SK-N-SH (cell line): ENCODE measurements at regions not wholly inside any gene's neighbourhood (a gene's known extent, or its start where the extent isn't known, plus 50 kb on each side); places are given as distances from the start of the nearest gene placed in this dataset.

Experiments used
- CTCF ChIA-PET: fragments of 300-600, 350-600 bp; formaldehyde crosslinking; extraction: SDS; loops from one replicate; lab custom pipeline; 2021; lab: Yijun Ruan, JAX
- POLR2A ChIA-PET: fragments of 350-600 bp; sonication (Branson Sonifier 250); formaldehyde crosslinking; extraction: SDS; loops from one replicate; lab custom pipeline; 2020; ENCODE audit warnings: antibody characterized with exemption, inconsistent platforms; lab: Yijun Ruan, JAX
- DNase-seq: peaks from one replicate; pipeline ENCODE4 v3.0.0; 2012
- H2AFZ ChIP-seq: fragments of 200-600 bp; sonication (generic); 2 replicates; pipeline ENCODE4 v1.8.1; 2016; ENCODE audit warnings: antibody characterized with exemption, mild to moderate bottlenecking, low read depth
- H3F3A ChIP-seq: fragments of 200-600 bp; sonication (generic); replicated peaks from 2 replicates; pipeline ENCODE3; 2016; ENCODE audit warnings: antibody characterized with exemption, mild to moderate bottlenecking; ENCODE audit not compliant: insufficient read depth
- H3K27ac ChIP-seq, 2 experiments: fragments of 200-500 bp in 1 of 2; fragments of 200-600 bp in 1 of 2; sonication (Bioruptor generic) in 1 of 2; sonication (generic), shearing (Covaris generic) in 1 of 2; 2 replicates each; pipeline versions ENCODE4 v1.5.1 to v1.6.1; 2014 to 2016; ENCODE audit warnings: low read depth in 2 of 2, inconsistent platforms in 1 of 2, low read length in 1 of 2, mild to moderate bottlenecking in 1 of 2, mixed read lengths in 1 of 2
- H3K27me3 ChIP-seq: fragments of 200-600 bp; sonication (generic), shearing (Covaris generic); 2 replicates; pipeline ENCODE4 v1.6.1; 2016; ENCODE audit warnings: mixed run types; ENCODE audit not compliant: insufficient read depth
- H3K36me3 ChIP-seq, 2 experiments: fragments of 200-500 bp in 1 of 2; fragments of 200-600 bp in 1 of 2; sonication (Bioruptor generic) in 1 of 2; sonication (generic) in 1 of 2; replicated peaks in 1 of 2; 2 replicates each; pipeline versions ENCODE3 to v1.5.1; 2014 to 2016; ENCODE audit warnings: low read length in 1 of 2, mild to moderate bottlenecking in 1 of 2; ENCODE audit not compliant: insufficient read depth in 2 of 2, control insufficient read depth in 1 of 2
- H3K4me1 ChIP-seq, 2 experiments: fragments of 200-500 bp in 1 of 2; fragments of 200-600 bp in 1 of 2; sonication (Bioruptor generic) in 1 of 2; sonication (generic), shearing (Covaris generic) in 1 of 2; 2 replicates each; pipeline versions ENCODE4 v1.5.1 to v1.6.1; 2014 to 2016; ENCODE audit warnings: low read depth in 1 of 2, low read length in 1 of 2, mixed run types in 1 of 2; ENCODE audit not compliant: insufficient read depth in 2 of 2, control insufficient read depth in 1 of 2
- H3K4me2 ChIP-seq: fragments of 200-600 bp; sonication (generic), shearing (Covaris generic); 2 replicates; pipeline ENCODE4 v1.6.1; 2017; ENCODE audit warnings: mixed run types
- H3K4me3 ChIP-seq, 2 experiments: fragments of 200-500 bp in 1 of 2; fragments of 200-600 bp in 1 of 2; sonication (Bioruptor generic) in 1 of 2; sonication (generic), shearing (Covaris generic) in 1 of 2; 2 replicates each; pipeline versions ENCODE4 v1.5.1 to v1.8.1; 2014 to 2016; ENCODE audit warnings: low read depth in 2 of 2, inconsistent platforms in 1 of 2, low read length in 1 of 2, mild to moderate bottlenecking in 1 of 2, mixed read lengths in 1 of 2, moderate library complexity in 1 of 2
- H3K79me2 ChIP-seq: fragments of 200-600 bp; sonication (generic); 2 replicates; pipeline ENCODE4 v1.8.1; 2017; ENCODE audit warnings: mild to moderate bottlenecking; ENCODE audit not compliant: insufficient read depth
- H3K9ac ChIP-seq: fragments of 200-600 bp; sonication (generic); 2 replicates; pipeline ENCODE4 v1.6.1; 2017; ENCODE audit warnings: mixed run types
- H3K9me2 ChIP-seq: fragments of 200-600 bp; sonication (generic); 2 replicates; pipeline ENCODE4 v1.6.1; 2017; ENCODE audit warnings: mixed run types
- H3K9me3 ChIP-seq: fragments of 200-600 bp; sonication (generic); 2 replicates; pipeline ENCODE4 v1.6.1; 2017; ENCODE audit warnings: mixed run types, mild to moderate bottlenecking, moderate library complexity
- H4K20me1 ChIP-seq: fragments of 200-600 bp; sonication (generic); 2 replicates; pipeline ENCODE4 v1.6.1; 2017; ENCODE audit warnings: mild to moderate bottlenecking, mixed run types; ENCODE audit not compliant: insufficient read depth
- GABPA ChIP-seq: IDR thresholded peaks from 2 replicates; pipeline ENCODE4 v1.4.0; 2012; ENCODE audit warnings: low read depth, mild to moderate bottlenecking
- JUND ChIP-seq: IDR thresholded peaks from 2 replicates; pipeline ENCODE4 v1.4.0; 2012
- PBX3 ChIP-seq: IDR thresholded peaks from 2 replicates; pipeline ENCODE4; 2012
- REST ChIP-seq: IDR thresholded peaks from 2 replicates; pipeline ENCODE4 v1.6.1; 2012; ENCODE audit warnings: mild to moderate bottlenecking, low read depth, low read length, moderate library complexity
- SMC3 ChIP-seq: IDR thresholded peaks from 2 replicates; pipeline ENCODE4 v1.6.1; 2012; ENCODE audit warnings: low read depth, low read length, improper control_type of control experiment
- TCF12 ChIP-seq: IDR thresholded peaks from 2 replicates; pipeline ENCODE4 v1.4.0; 2012
- USF1 ChIP-seq: IDR thresholded peaks from 2 replicates; pipeline ENCODE4 v1.4.0; 2012; ENCODE audit warnings: low read depth, borderline replicate concordance
- USF2 ChIP-seq: fragments of 150-350 bp; IDR thresholded peaks from 2 replicates; pipeline ENCODE4 v1.6.1; 2017; ENCODE audit warnings: antibody characterized with exemption, low read length, low read depth, borderline replicate concordance
- YY1 ChIP-seq: IDR thresholded peaks from 2 replicates; pipeline ENCODE4 v1.4.0; 2012; ENCODE audit warnings: low read depth, mild to moderate bottlenecking
- ZBTB33 ChIP-seq: IDR thresholded peaks from 2 replicates; pipeline ENCODE4 v1.4.0; 2012; ENCODE audit warnings: low read depth, borderline replicate concordance
- WGBS: methylation state at CpG from one replicate; pipeline ENCODE4 v1.1.6; 2017; ENCODE audit warnings: low lambda C conversion rate; 5-methylcytosine and 5-hydroxymethylcytosine counted together

- H3K9ac ChIP-seq, result no peak overlapping the region
- H2AFZ ChIP-seq, result no peak overlapping the region
- H3K36me3 ChIP-seq, result no peaks in the 10 kb centered on the region
- TF ChIP-seq YY1, result no peak
- TF ChIP-seq USF2, result no peak
- no peak for TF ChIP-seq GABPA
- no peak for TF ChIP-seq SMC3
- TF ChIP-seq USF1, result no peak
- TF ChIP-seq TCF12, result no peak
- no peak for TF ChIP-seq REST
- no peak for TF ChIP-seq PBX3
- TF ChIP-seq ZBTB33, result no peak
- no peak for TF ChIP-seq JUND
- H3K4me2 ChIP-seq, result no peak overlapping the region
- H3K79me2 ChIP-seq, result no peaks in the 10 kb centered on the region
- 40% methylated on average over 4 of the region's 4 CpGs for WGBS
- no peaks in the 10 kb centered on the region for H3F3A ChIP-seq
- H4K20me1 ChIP-seq, result no peaks in the 10 kb centered on the region
- H3K4me3 ChIP-seq, result no peak overlapping the region
- H3K9me3 ChIP-seq, result no peaks in the 10 kb centered on the region
- CTCF ChIA-PET, result no interaction called here
- H3K9me2 ChIP-seq, result no peaks in the 10 kb centered on the region
- H3K27me3 ChIP-seq, result no peaks in the 10 kb centered on the region
- POLR2A ChIA-PET, result no interaction called here
- no peak for DNase-seq
- H3K4me1 ChIP-seq, result no peaks in the 10 kb centered on the region
- H3K27ac ChIP-seq, result no peak overlapping the region
These were observed 109.8 kb upstream of the FAM180A start for GRCh38 chr7:135858379-135858778.
